ENCODE measurements at regions not wholly inside any gene's neighbourhood (a gene's known extent, or its start where the extent isn't known, plus 50 kb on each side); places are given as distances from the start of the nearest gene placed in this dataset.

DNA sequence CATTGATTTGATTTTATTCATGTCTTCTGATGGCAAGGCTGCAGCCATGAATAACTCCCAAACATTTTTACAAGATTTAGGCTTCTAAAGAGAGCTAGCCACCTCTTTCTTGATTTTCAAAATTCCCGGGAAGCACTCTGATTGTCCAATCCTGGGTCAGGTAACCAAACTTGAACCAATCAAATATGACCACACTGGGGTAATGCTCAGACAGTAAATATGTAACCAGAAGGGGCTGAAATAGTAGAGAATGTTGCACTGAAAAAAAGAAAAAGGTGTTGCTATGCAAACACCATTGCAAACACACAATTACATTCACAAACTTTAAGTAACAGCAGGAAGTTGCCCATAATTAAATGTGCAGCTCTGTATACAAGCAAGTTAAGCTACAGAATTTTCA lies 112.9 kb upstream of the IQCM start:
- TF ChIP-seq, protein P1, sequence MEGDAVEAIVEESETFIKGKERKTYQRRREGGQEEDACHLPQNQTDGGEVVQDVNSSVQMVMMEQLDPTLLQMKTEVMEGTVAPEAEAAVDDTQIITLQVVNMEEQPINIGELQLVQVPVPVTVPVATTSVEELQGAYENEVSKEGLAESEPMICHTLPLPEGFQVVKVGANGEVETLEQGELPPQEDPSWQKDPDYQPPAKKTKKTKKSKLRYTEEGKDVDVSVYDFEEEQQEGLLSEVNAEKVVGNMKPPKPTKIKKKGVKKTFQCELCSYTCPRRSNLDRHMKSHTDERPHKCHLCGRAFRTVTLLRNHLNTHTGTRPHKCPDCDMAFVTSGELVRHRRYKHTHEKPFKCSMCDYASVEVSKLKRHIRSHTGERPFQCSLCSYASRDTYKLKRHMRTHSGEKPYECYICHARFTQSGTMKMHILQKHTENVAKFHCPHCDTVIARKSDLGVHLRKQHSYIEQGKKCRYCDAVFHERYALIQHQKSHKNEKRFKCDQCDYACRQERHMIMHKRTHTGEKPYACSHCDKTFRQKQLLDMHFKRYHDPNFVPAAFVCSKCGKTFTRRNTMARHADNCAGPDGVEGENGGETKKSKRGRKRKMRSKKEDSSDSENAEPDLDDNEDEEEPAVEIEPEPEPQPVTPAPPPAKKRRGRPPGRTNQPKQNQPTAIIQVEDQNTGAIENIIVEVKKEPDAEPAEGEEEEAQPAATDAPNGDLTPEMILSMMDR (conservative IDR thresholded peaks at IDR 0.05) = no peak
- TF ChIP-seq EZH2 (IDR thresholded peaks at IDR 0.05; ENCODE audit: low read depth) = no peak
